ENCODE measurements at regions not wholly inside any gene's neighbourhood (a gene's known extent, or its start where the extent isn't known, plus 50 kb on each side); places are given as distances from the start of the nearest gene placed in this dataset.

DNA sequence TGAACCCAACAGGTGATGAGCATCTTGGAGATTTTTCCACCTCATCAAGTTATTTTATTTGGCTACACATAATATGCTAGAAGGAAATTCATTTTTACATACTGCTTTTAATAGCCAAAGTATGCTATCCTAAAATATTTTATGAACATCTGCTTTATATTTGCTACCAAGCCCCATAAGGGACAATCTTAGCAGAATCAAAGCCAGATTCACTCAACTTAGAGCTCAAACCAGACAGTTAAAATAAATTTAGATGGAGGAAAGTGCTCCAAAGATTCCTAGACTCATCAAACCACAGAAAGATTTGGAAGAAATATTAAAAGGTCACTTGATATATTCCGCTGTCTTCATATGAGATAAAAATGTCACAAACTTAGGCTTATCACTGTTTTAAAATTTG is 637.1 kb upstream of the CCNG1 start:
- WGBS (ENCODE audit: extremely low coverage, insufficient read length, low lambda C conversion rate), result no CpG with 5 or more reads among the region's 1 CpG

More for the DNA sequence above, 637.1 kb upstream of the CCNG1 start:
- Histone ChIP-seq H3K4me2 (ENCODE audit: insufficient read depth, insufficient read length, low read length) (no peak overlapping the region), H4K20me1 (ENCODE audit: control insufficient read depth, insufficient read depth, insufficient read length) (no peaks in the 10 kb centered on the region), H3K14ac (ENCODE audit: insufficient read depth, low read length) (no peak overlapping the region), H3K56ac (ENCODE audit: insufficient read length, low read depth, low read length) (no peak overlapping the region), H3K27ac (ENCODE audit: insufficient read length, low read depth, low read length) (no peak overlapping the region), H4K5ac (ENCODE audit: insufficient read length, low read depth, low read length) (no peak overlapping the region), H3K9me3 (ENCODE audit: control insufficient read depth, low read depth, low read length) (no peaks in the 10 kb centered on the region), H2BK20ac (ENCODE audit: low read depth, low read length, poor library complexity, severe bottlenecking) (no peak overlapping the region), H3K18ac (ENCODE audit: insufficient read length, low read depth, low read length) (no peak overlapping the region), H3K23me2 (ENCODE audit: insufficient read length, low read depth, low read length, poor library complexity, severe bottlenecking) (no peaks in the 10 kb centered on the region), H2BK120ac (ENCODE audit: low read depth, low read length, poor library complexity, severe bottlenecking) (no peak overlapping the region), H2AFZ (ENCODE audit: low read length) (no peak overlapping the region), H2BK5ac (ENCODE audit: insufficient read length, low read length) (no peak overlapping the region), H3K4ac (ENCODE audit: low read depth, low read length) (no peak overlapping the region), H3K27me3 (ENCODE audit: insufficient read depth, low read length) (no peaks in the 10 kb centered on the region), H3K9ac (ENCODE audit: extremely low read depth, insufficient read length, low read length) (no peak overlapping the region), H3T11ph (ENCODE audit: low read length) (no peak overlapping the region), H4K8ac (replicated peaks; ENCODE audit: insufficient read length, low read depth, low read length) (no peak overlapping the region), H3K79me1 (ENCODE audit: insufficient read depth, low read depth, low read length, poor library complexity, severe bottlenecking) (no peaks in the 10 kb centered on the region), H2AK5ac (ENCODE audit: insufficient read length, low read length) (no peak overlapping the region), H2BK12ac (ENCODE audit: insufficient read length, low read depth, low read length) (no peak overlapping the region), H3K4me1 (ENCODE audit: insufficient read depth, low read length) (no peaks in the 10 kb centered on the region; the same call in 1 of the 2 replicates), H3K79me2 (ENCODE audit: insufficient read depth, low read length) (no peaks in the 10 kb centered on the region), H4K91ac (ENCODE audit: insufficient read length, low read depth, low read length) (no peak overlapping the region), H2BK15ac (ENCODE audit: low read depth, low read length) (no peak overlapping the region), H3K23ac (ENCODE audit: insufficient read length, low read depth, low read length) (no peak overlapping the region)
- no peaks in the 10 kb centered on the region for H3K27me3 Mint-ChIP-seq (ENCODE audit: low read depth)
- peaks cover 2 to 6% of the 10 kb centered on the region in 2 experiments; a peak in 2 of 5 replicates for H3K9me3 Mint-ChIP-seq
- H3K4me3 Mint-ChIP-seq, result no peak overlapping the region
- H3K27ac Mint-ChIP-seq, result no peak overlapping the region
- H3K36me3 Mint-ChIP-seq (ENCODE audit: insufficient read depth in 1 of 3, low read depth in 3 of 3), result peaks cover 0 to 11% (median 4%) of the 10 kb centered on the region in 3 experiments; a peak in 3 of 7 replicates
- peaks cover 17 to 18% of the 10 kb centered on the region in 2 experiments for H3K4me1 Mint-ChIP-seq
- DNase-seq, result no peak
- TF ChIP-seq, protein P1, sequence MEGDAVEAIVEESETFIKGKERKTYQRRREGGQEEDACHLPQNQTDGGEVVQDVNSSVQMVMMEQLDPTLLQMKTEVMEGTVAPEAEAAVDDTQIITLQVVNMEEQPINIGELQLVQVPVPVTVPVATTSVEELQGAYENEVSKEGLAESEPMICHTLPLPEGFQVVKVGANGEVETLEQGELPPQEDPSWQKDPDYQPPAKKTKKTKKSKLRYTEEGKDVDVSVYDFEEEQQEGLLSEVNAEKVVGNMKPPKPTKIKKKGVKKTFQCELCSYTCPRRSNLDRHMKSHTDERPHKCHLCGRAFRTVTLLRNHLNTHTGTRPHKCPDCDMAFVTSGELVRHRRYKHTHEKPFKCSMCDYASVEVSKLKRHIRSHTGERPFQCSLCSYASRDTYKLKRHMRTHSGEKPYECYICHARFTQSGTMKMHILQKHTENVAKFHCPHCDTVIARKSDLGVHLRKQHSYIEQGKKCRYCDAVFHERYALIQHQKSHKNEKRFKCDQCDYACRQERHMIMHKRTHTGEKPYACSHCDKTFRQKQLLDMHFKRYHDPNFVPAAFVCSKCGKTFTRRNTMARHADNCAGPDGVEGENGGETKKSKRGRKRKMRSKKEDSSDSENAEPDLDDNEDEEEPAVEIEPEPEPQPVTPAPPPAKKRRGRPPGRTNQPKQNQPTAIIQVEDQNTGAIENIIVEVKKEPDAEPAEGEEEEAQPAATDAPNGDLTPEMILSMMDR (conservative IDR thresholded peaks at IDR 0.05), result no peak
